ENCODE measurements at regions not wholly inside any gene's neighbourhood (a gene's known extent, or its start where the extent isn't known, plus 50 kb on each side); places are given as distances from the start of the nearest gene placed in this dataset.

DNA sequence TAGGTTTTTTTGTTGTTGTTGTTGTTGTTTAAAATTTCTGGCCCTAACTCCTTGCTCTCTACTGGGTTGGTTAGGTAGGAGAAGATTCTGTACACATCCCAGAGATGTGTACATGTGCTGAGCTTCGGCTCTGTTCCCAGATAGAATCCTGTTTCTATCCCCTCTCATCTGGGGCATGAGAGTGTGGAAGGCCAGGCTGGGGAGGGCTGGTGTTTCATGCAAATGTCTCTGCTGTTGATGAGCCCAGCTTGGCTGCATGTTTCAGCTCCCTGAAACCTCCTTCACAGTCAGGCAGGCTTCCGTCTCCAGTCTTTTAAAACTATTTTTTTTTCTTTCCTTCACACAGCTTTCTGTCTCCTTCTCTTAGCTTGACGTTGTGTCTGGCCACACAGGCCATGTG, 526.9 kb upstream of the KLF4 start:
- no peak for DNase-seq
- no peak for TF ChIP-seq POLR2A (IDR thresholded peaks at IDR 0.05; ENCODE audit: low read length)
- no peak for TF ChIP-seq GATA1 (IDR thresholded peaks at IDR 0.05; ENCODE audit: low read depth, low read length)

GRCh38 chr9:108015690-108016089, 526.1 kb upstream of the KLF4 start:
- DNase-seq = peak in 1 of 2 experiments; percentile 1
- TF ChIP-seq GATA1 (IDR thresholded peaks at IDR 0.05; ENCODE audit: low read depth, low read length) (no peak), POLR2A (IDR thresholded peaks at IDR 0.05; ENCODE audit: low read length) (no peak)

GRCh38 chr9:108014353-108014752, 524.8 kb upstream of the KLF4 start:
- TF ChIP-seq POLR2A (IDR thresholded peaks at IDR 0.05; ENCODE audit: low read length) (no peak), GATA1 (IDR thresholded peaks at IDR 0.05; ENCODE audit: low read depth, low read length) (no peak)

GRCh38 chr9:108012886-108013665, 523.5 kb upstream of the KLF4 start:
- no peak for DNase-seq
- TF ChIP-seq GATA1 (IDR thresholded peaks at IDR 0.05; ENCODE audit: low read depth, low read length) (no peak), POLR2A (IDR thresholded peaks at IDR 0.05; ENCODE audit: low read length) (no peak)

More at GRCh38 chr9:108014353-108014752, 524.8 kb upstream of the KLF4 start:
- DNase-seq = no peak

GRCh38 chr9:108012405-108012804, 522.8 kb upstream of the KLF4 start:
- no peak for DNase-seq
- TF ChIP-seq POLR2A (IDR thresholded peaks at IDR 0.05; ENCODE audit: low read length) (no peak), GATA1 (IDR thresholded peaks at IDR 0.05; ENCODE audit: low read depth, low read length) (no peak)

DNA sequence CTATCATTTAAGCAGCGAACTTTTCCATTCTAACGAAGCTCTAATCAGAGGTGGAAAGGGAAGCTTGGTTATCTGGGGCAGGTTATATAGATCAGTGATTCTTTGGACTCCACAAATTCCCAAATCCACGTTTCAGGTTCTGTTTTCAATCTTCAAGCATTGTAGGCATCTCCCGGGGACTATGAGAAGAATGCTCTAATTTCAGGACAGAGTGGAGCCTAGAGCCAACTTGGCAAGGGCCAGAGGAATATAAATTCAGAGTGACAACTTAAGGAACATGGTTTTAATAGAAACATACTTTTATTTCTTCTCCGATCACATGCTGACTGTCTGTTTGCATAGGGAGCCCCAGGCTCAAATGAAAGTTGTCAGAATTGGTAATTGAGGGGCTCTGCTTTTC, 514.0 kb upstream of the KLF4 start:
- no peak for TF ChIP-seq GATA1 (IDR thresholded peaks at IDR 0.05; ENCODE audit: low read depth, low read length)
- no peak for TF ChIP-seq POLR2A (IDR thresholded peaks at IDR 0.05; ENCODE audit: low read length)
- DNase-seq = no peak

GRCh38 chr9:108002371-108002956, 512.9 kb upstream of the KLF4 start:
- no peak for DNase-seq
- TF ChIP-seq GATA1 (IDR thresholded peaks at IDR 0.05; ENCODE audit: low read depth, low read length) = no peak
- TF ChIP-seq POLR2A (IDR thresholded peaks at IDR 0.05; ENCODE audit: low read length) = no peak

GRCh38 chr9:108001237-108001636, 511.7 kb upstream of the KLF4 start:
- DNase-seq = no peak
- TF ChIP-seq GATA1 (IDR thresholded peaks at IDR 0.05; ENCODE audit: low read depth, low read length) (no peak), POLR2A (IDR thresholded peaks at IDR 0.05; ENCODE audit: low read length) (no peak)

GRCh38 chr9:107999890-108000289, 510.3 kb upstream of the KLF4 start:
- DNase-seq = no peak
- no peak for TF ChIP-seq GATA1 (IDR thresholded peaks at IDR 0.05; ENCODE audit: low read depth, low read length)
- no peak for TF ChIP-seq POLR2A (IDR thresholded peaks at IDR 0.05; ENCODE audit: low read length)

- TF ChIP-seq GATA1 (IDR thresholded peaks at IDR 0.05; ENCODE audit: low read depth, low read length) = no peak
- no peak for TF ChIP-seq POLR2A (IDR thresholded peaks at IDR 0.05; ENCODE audit: low read length)
- no peak for DNase-seq
Measured at GRCh38 chr9:107999011-107999410, 509.4 kb upstream of the KLF4 start.

DNA sequence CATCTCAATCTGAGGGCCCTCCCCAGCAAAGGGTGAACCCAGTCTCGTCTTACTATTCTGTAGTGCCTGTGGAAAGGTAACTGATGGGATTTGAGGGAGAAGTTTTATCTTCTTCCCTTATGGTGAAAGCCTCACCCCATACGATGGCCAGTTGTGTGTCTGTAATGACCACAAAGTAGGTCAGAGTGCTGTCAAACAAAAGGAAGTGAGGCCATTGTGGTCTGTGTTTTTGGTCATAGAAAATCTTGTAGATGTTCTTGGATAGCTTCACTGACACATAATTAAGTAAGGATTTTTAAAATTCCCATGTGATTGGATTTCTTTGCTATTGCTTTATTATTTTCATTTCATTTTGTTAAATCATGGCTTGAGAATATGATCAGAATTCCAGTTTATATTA, 505.1 kb upstream of the KLF4 start:
- TF ChIP-seq GATA1 (IDR thresholded peaks at IDR 0.05; ENCODE audit: low read depth, low read length) = no peak
- no peak for TF ChIP-seq POLR2A (IDR thresholded peaks at IDR 0.05; ENCODE audit: low read length)
- no peak for DNase-seq

DNA sequence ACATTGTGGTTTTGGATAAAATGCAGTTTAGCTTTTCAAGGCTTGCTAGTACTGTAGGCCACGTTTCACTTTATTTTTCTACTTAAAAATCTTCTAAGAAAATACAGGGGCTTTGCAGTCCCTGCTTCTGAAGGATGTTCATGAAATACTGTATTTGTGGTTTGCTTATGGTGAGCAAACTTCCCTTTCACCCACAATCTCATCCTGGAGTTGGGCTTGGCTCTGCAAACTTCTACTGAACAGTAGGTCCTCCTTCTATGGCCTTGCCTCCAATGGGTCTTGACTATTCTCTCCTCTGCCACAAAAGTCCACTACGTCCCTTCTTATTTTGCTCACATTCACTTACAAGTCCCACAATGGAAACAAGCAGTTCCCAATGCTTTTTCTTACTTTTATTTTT, 502.7 kb upstream of the KLF4 start:
- no peak for DNase-seq
- no peak for TF ChIP-seq POLR2A (IDR thresholded peaks at IDR 0.05; ENCODE audit: low read length)
- no peak for TF ChIP-seq GATA1 (IDR thresholded peaks at IDR 0.05; ENCODE audit: low read depth, low read length)

GRCh38 chr9:107991581-107991980, 502.0 kb upstream of the KLF4 start:
- TF ChIP-seq GATA1 (IDR thresholded peaks at IDR 0.05; ENCODE audit: low read depth, low read length) (no peak), POLR2A (IDR thresholded peaks at IDR 0.05; ENCODE audit: low read length) (no peak)
- DNase-seq = no peak

DNA sequence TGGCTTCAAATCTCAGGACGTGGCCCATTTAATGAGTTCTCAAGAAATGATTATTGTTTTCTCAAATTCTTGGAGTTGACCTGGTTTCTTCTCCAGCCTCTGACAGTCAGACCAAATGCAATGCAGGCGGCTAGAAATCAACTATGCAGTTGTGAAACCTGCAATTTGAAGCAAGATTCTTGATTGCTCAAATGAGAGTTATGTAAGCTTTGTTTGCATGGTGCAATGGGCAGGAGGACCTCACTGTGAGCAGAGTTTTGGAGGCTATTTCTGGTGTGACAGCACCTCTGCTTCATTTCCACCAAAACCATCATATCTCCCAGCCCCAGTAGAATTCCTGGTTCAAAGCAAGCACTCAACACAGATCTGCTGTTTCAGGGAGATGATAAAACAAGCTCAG, 500.0 kb upstream of the KLF4 start:
- TF ChIP-seq POLR2A (IDR thresholded peaks at IDR 0.05; ENCODE audit: low read length) (no peak), GATA1 (IDR thresholded peaks at IDR 0.05; ENCODE audit: low read depth, low read length) (no peak)
- no peak for DNase-seq

DNA sequence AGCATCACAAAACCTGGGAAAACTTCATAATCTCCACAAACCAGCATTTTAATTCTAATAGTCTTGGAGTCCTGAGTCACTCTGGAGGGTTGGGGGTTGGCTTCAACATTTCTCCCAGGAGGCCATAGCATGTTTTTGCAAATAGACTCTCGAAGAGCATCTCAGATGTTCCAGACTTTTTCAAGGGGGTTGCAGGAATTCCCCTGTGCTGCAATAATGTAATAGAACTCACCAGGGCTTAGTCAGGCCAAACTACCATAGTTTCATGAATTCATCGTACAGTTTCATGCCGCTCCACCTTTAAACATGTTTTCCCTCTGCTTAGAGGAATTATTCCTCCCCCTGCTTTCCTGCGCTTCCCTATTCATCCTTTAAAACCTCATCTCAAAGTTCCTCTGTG, 499.5 kb upstream of the KLF4 start:
- TF ChIP-seq POLR2A (IDR thresholded peaks at IDR 0.05; ENCODE audit: low read length) (no peak), GATA1 (IDR thresholded peaks at IDR 0.05; ENCODE audit: low read depth, low read length) (no peak)
- DNase-seq = no peak

Measured in erythroblast (primary cell).